Right lobe of liver (tissue), 4 donors: ENCODE measurements at regions not wholly inside any gene's neighbourhood (a gene's known extent, or its start where the extent isn't known, plus 50 kb on each side); places are given as distances from the start of the nearest gene placed in this dataset.

Experiments
- CTCF ChIP-seq, 4 donors: fragments of 200-600 bp in 3 of 4; fragments of 450-650 bp in 1 of 4; IDR thresholded peaks; one replicate each; pipeline versions ENCODE4 v1.5.1 to v1.8.0; 2016 to 2022; ENCODE audit warnings: antibody characterized with exemption in 4 of 4, mild to moderate bottlenecking in 2 of 4
- POLR2A ChIP-seq: fragments of 450-650 bp; IDR thresholded peaks from one replicate; pipeline ENCODE4 v1.6.1; 2017; ENCODE audit warnings: antibody characterized with exemption, mild to moderate bottlenecking
- donor health status: DM: no; HTN: no; CAD: no.
- donor health status: DM: no; HTN: no; CAD: no.
- donor health status: DM: no; HTN: yes; CAD: no.

GRCh38 chr13:85586856-85587255 lies 212.4 kb downstream of the SLITRK6 start:
- no peak for TF ChIP-seq CTCF (IDR thresholded peaks at IDR 0.05)
- TF ChIP-seq POLR2A, result no peak
